ENCODE measurements at regions not wholly inside any gene's neighbourhood (a gene's known extent, or its start where the extent isn't known, plus 50 kb on each side); places are given as distances from the start of the nearest gene placed in this dataset.

DNA sequence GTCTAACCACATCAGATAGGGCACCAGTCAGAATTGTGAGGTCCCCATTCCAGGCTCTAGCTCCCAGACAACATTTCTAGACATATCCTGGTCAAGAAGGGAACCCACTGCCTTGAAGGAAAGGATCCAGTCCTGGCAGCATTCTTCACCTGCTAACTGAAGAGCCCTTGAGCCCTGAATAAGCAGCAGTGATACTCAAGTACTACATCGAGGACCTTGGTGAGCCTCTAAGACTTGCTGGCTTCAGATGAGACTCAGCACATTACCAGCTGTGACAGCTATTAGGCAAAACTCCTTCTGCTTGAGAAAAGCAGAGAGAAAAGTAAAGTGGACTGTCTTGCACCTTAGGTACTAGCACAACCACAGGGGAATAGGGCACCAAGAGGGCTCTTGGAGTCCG is 205.8 kb upstream of the F9 start:
- Histone ChIP-seq H2AFZ (ENCODE audit: low read length) (no peak overlapping the region), H2BK15ac (ENCODE audit: low read length) (no peak overlapping the region), H3K79me2 (ENCODE audit: control insufficient read depth in 1 of 2, insufficient read depth in 2 of 2, low read length in 2 of 2) (no peaks in the 10 kb centered on the region), H4K91ac (replicated peaks; ENCODE audit: insufficient read length, low read length) (no peak overlapping the region), H4K20me1 (replicated peaks in 1 of 2; ENCODE audit: control insufficient read depth in 1 of 2, insufficient read depth in 2 of 2, low read length in 2 of 2) (no peaks in the 10 kb centered on the region), H3K14ac (ENCODE audit: insufficient read length) (no peak overlapping the region), H2BK20ac (ENCODE audit: low read length) (no peak overlapping the region), H3K23me2 (ENCODE audit: low read depth, low read length) (no peaks in the 10 kb centered on the region), H2AK5ac (ENCODE audit: low read depth, low read length) (no peak overlapping the region), H3K18ac (ENCODE audit: extremely low read depth, low read length) (no peak overlapping the region), H4K5ac (ENCODE audit: insufficient read length, low read depth, low read length) (no peak overlapping the region), H3K9me3 (ENCODE audit: insufficient read depth in 2 of 2, low read depth in 1 of 2, low read length in 1 of 2) (peaks cover 0 to 3% of the 10 kb centered on the region in 2 experiments; a peak in 1 of 4 replicates), H3K23ac (ENCODE audit: insufficient read length) (no peak overlapping the region), H3K36me3 (ENCODE audit: control insufficient read depth in 2 of 4, insufficient read depth in 4 of 4, low read length in 3 of 4) (no peaks in the 10 kb centered on the region), H3K27ac (ENCODE audit: low read depth, low read length) (no peak overlapping the region), H3K9ac (replicated peaks in 1 of 4; ENCODE audit: extremely low read depth in 1 of 4, low read depth in 3 of 4, low read length in 3 of 4) (no peak overlapping the region), H3K27me3 (replicated peaks in 1 of 4; ENCODE audit: control insufficient read depth in 3 of 4, extremely low read depth in 1 of 4, insufficient read depth in 3 of 4, low read length in 3 of 4) (no peaks in the 10 kb centered on the region), H2BK12ac (ENCODE audit: low read depth, low read length) (no peak overlapping the region), H3K79me1 (ENCODE audit: low read depth, low read length) (no peaks in the 10 kb centered on the region), H3K4me3 (ENCODE audit: extremely low read depth in 1 of 4, insufficient read depth in 2 of 4, low read depth in 3 of 4, low read length in 4 of 4) (no peak overlapping the region), H2BK120ac (replicated peaks; ENCODE audit: low read depth, low read length) (no peak overlapping the region), H3K4ac (replicated peaks; ENCODE audit: insufficient read length, low read depth, low read length) (no peak overlapping the region), H3K4me1 (replicated peaks in 1 of 4; ENCODE audit: control insufficient read depth in 3 of 4, insufficient read depth in 4 of 4, low read length in 3 of 4) (no peaks in the 10 kb centered on the region), H4K8ac (ENCODE audit: extremely low read depth, insufficient read depth, low read length) (no peak overlapping the region), H3K56ac (replicated peaks; ENCODE audit: insufficient read length, low read depth, low read length) (no peak overlapping the region), H2BK5ac (ENCODE audit: low read depth, low read length) (no peak overlapping the region), H3K4me2 (ENCODE audit: insufficient read depth in 1 of 2, low read depth in 2 of 2, low read length in 2 of 2) (no peak overlapping the region)
- CTCF ChIA-PET (ENCODE audit: partially characterized antibody) = no interaction called here
- POLR2A ChIA-PET (ENCODE audit: partially characterized antibody) = no interaction called here
- DNase-seq (ENCODE audit: low read depth in 1 of 2, low spot score in 2 of 2) (no peak), FAIRE-seq (no peak)
- 100% methylated on average over 1 of the region's 2 CpGs; no CpG with 5 or more reads in 1 of the 2 experiments for WGBS, 2 experiments (ENCODE audit: extremely low coverage in 1 of 2, insufficient coverage in 1 of 2, insufficient read length in 1 of 2, insufficient replicate concordance in 2 of 2, low coverage in 1 of 2, low lambda C conversion rate in 2 of 2, missing lambda C conversion rate in 1 of 2)
- no peak for TF ChIP-seq TAF7 (optimal IDR thresholded peaks at IDR 0.05; ENCODE audit: borderline replicate concordance, low read depth, low read length)
- TF ChIP-seq ASH2L (IDR thresholded peaks at IDR 0.05; ENCODE audit: low read length) = no peak
- TF ChIP-seq ZNF274 (IDR thresholded peaks at IDR 0.05; ENCODE audit: borderline replicate concordance, extremely low read depth, low read length) = no peak
- TF ChIP-seq CHD1 (IDR thresholded peaks at IDR 0.05; ENCODE audit: low read depth, low read length) = no peak
- no peak for TF ChIP-seq BRCA1 (IDR thresholded peaks at IDR 0.05; ENCODE audit: low read depth, low read length)
- TF ChIP-seq NANOG (IDR thresholded peaks at IDR 0.05; ENCODE audit: insufficient read depth, low read depth, low read length, poor library complexity, severe bottlenecking) = no peak
- TF ChIP-seq GABPA (IDR thresholded peaks at IDR 0.05; ENCODE audit: borderline replicate concordance, insufficient read depth, low read length) = no peak
- no peak for TF ChIP-seq TEAD4 (IDR thresholded peaks at IDR 0.05; ENCODE audit: low read depth, low read length)
- no peak for TF ChIP-seq CBX5 (IDR thresholded peaks at IDR 0.05; ENCODE audit: low read depth, low read length)
- TF ChIP-seq CHD2 (IDR thresholded peaks at IDR 0.05; ENCODE audit: low read length) = no peak
- no peak for TF ChIP-seq KDM4A (IDR thresholded peaks at IDR 0.05; ENCODE audit: low read depth, low read length, severe bottlenecking)
- no peak for TF ChIP-seq EP300 (IDR thresholded peaks at IDR 0.05; ENCODE audit: borderline replicate concordance in 1 of 2, low read depth in 2 of 2, low read length in 2 of 2)
